SJCRH30 (cell line): ENCODE measurements at regions not wholly inside any gene's neighbourhood (a gene's known extent, or its start where the extent isn't known, plus 50 kb on each side); places are given as distances from the start of the nearest gene placed in this dataset.

ENCODE experiments used
- DNase-seq, 2 experiments: peaks; one replicate each; pipeline ENCODE4 v3.0.0-alpha.2; 2015 to 2020
- H3K27ac ChIP-seq: fragments of 250-450 bp; sonication (Bioruptor Pico); 2 replicates; pipeline ENCODE4 v1.5.1; 2020; ENCODE audit warnings: mild to moderate bottlenecking, moderate library complexity
- H3K27me3 ChIP-seq: fragments of 250-450 bp; sonication (Bioruptor Pico); 2 replicates; pipeline ENCODE4 v1.5.1; 2020; ENCODE audit warnings: mild to moderate bottlenecking, moderate library complexity
- H3K36me3 ChIP-seq: fragments of 250-450 bp; sonication (Bioruptor Pico); 2 replicates; pipeline ENCODE4 v1.5.1; 2020; ENCODE audit warnings: mild to moderate bottlenecking, moderate library complexity
- H3K4me1 ChIP-seq: fragments of 250-450 bp; sonication (Bioruptor Pico); 2 replicates; pipeline ENCODE4 v1.5.1; 2020; ENCODE audit warnings: mild to moderate bottlenecking, moderate library complexity
- H3K4me3 ChIP-seq: fragments of 250-450 bp; sonication (Bioruptor Pico); 2 replicates; pipeline ENCODE4 v1.5.1; 2020; ENCODE audit warnings: mild to moderate bottlenecking, moderate library complexity
- H3K9me3 ChIP-seq: fragments of 250-450 bp; sonication (Bioruptor Pico); replicated peaks from 2 replicates; pipeline ENCODE4 v1.5.1; 2020; ENCODE audit warnings: mild to moderate bottlenecking, moderate library complexity

DNA sequence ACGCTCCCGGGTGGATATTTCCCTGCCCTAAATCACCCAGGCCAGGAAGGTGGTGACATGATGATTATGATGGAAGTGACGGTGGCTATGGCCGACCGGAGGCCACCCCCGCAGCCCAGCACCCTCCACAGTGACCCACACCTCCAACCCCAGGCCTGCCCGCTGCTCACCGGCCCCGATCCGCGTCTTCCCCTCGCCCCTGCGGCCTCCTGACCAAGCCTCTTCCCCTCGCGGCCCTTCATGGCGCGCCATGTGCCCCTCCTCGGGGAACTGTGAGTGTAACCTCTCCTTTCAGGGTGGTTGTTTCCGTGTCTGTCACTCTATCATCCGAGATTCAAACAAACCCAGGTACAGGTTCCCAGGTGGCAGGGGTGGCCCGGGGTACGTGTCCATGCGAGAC lies 78.3 kb downstream of the UNCX start:
- Histone ChIP-seq H3K4me3 (no peak overlapping the region), H3K27me3 (no peaks in the 10 kb centered on the region), H3K9me3 (no peaks in the 10 kb centered on the region), H3K27ac (no peak overlapping the region), H3K4me1 (no peaks in the 10 kb centered on the region), H3K36me3 (no peaks in the 10 kb centered on the region)
- DNase-seq, result no peak

DNA sequence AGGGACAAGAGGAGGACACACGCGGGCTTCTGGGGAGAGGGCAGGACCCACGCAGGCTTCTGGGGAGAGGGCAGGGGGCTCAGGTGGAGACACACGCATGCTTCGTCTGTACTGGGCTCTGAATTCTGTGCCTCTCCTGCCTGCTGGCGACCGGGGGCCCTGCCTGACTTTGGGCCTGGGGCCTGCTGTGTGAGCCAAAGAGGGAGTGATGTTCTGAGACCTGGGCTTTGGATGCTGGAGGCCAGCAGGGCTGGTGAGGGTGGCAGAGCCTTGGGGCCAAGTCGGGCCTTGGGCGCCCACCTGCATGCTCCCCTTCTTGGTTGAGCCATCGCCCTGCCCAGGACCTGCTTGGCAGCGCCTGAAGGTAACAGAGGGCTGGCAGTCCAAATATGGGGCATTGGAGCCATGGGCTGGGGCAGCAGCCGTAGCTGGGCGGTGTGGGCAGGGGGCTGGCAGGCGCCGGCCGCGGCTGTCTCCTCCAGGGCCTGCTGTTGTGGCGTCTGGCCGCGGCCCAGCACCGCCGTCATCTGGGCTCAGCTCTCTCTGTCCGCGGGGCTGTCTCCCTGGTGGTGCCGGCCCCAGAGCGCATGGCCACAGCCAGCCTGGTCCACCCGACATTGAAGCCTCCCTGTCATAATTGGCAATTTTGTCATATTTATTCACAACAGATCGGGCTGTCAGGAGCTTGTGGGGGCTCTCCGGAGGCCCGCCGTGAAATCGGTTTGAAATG lies 78.9 kb downstream of the UNCX start:
- no peak overlapping the region for H3K4me3 ChIP-seq
- peak overlapping the region; percentile 20; the same call in 1 of the 2 replicates for H3K27ac ChIP-seq
- H3K4me1 ChIP-seq, result no peaks in the 10 kb centered on the region
- H3K27me3 ChIP-seq, result no peaks in the 10 kb centered on the region
- H3K36me3 ChIP-seq, result no peaks in the 10 kb centered on the region
- no peaks in the 10 kb centered on the region for H3K9me3 ChIP-seq
- no peak for DNase-seq

GRCh38 chr7:1312136-1313070 lies 79.7 kb downstream of the UNCX start:
- H3K27me3 ChIP-seq, result no peaks in the 10 kb centered on the region
- no peak for DNase-seq
- no peak overlapping the region for H3K27ac ChIP-seq
- H3K4me3 ChIP-seq, result no peak overlapping the region
- H3K36me3 ChIP-seq, result no peaks in the 10 kb centered on the region
- no peaks in the 10 kb centered on the region for H3K9me3 ChIP-seq
- H3K4me1 ChIP-seq, result no peaks in the 10 kb centered on the region

GRCh38 chr7:1313613-1314012 lies 80.9 kb downstream of the UNCX start:
- no peaks in the 10 kb centered on the region for H3K9me3 ChIP-seq
- no peak overlapping the region for H3K4me3 ChIP-seq
- no peak overlapping the region for H3K27ac ChIP-seq
- H3K27me3 ChIP-seq, result no peaks in the 10 kb centered on the region
- DNase-seq, result no peak
- no peaks in the 10 kb centered on the region for H3K4me1 ChIP-seq
- H3K36me3 ChIP-seq, result no peaks in the 10 kb centered on the region

- no peaks in the 10 kb centered on the region for H3K9me3 ChIP-seq
- H3K4me3 ChIP-seq, result no peak overlapping the region
- no peaks in the 10 kb centered on the region for H3K27me3 ChIP-seq
- no peaks in the 10 kb centered on the region for H3K4me1 ChIP-seq
- no peaks in the 10 kb centered on the region for H3K36me3 ChIP-seq
- no peak overlapping the region for H3K27ac ChIP-seq
- DNase-seq, result no peak
These were observed 81.6 kb downstream of the UNCX start for GRCh38 chr7:1314021-1314907.

- H3K27me3 ChIP-seq, result no peaks in the 10 kb centered on the region
- H3K4me3 ChIP-seq, result no peak overlapping the region
These were observed 82.3 kb downstream of the UNCX start for GRCh38 chr7:1314908-1315450.

DNA sequence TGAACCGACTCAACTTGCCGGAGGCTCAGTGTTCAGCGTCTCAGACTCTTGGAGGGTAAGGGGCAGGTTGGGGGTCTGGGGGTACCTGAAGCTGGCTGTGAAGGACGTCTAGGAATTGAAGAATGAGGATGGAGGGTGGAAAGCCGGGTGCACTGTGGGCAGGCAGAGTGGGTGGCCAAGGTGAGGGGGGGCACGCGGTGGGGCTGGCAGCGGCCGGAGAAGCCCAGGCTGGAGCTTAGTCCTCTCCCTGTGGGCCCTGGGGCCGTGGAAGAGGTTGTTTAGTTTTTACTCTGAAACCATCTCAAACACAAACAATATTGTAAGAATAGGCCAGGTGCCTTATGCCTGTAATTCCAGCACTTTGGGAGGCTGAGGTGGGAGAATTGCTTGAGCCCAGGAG lies 83.4 kb downstream of the UNCX start:
- no peaks in the 10 kb centered on the region for H3K4me1 ChIP-seq
- H3K27me3 ChIP-seq, result no peaks in the 10 kb centered on the region
- H3K4me3 ChIP-seq, result no peak overlapping the region
- DNase-seq, result no peak
- H3K9me3 ChIP-seq, result no peaks in the 10 kb centered on the region
- no peak overlapping the region for H3K27ac ChIP-seq
- no peaks in the 10 kb centered on the region for H3K36me3 ChIP-seq

More at GRCh38 chr7:1314908-1315450, 82.3 kb downstream of the UNCX start:
- Histone ChIP-seq H3K9me3 (no peaks in the 10 kb centered on the region), H3K27ac (no peak overlapping the region), H3K36me3 (no peaks in the 10 kb centered on the region), H3K4me1 (no peaks in the 10 kb centered on the region)
- DNase-seq, result no peak

DNA sequence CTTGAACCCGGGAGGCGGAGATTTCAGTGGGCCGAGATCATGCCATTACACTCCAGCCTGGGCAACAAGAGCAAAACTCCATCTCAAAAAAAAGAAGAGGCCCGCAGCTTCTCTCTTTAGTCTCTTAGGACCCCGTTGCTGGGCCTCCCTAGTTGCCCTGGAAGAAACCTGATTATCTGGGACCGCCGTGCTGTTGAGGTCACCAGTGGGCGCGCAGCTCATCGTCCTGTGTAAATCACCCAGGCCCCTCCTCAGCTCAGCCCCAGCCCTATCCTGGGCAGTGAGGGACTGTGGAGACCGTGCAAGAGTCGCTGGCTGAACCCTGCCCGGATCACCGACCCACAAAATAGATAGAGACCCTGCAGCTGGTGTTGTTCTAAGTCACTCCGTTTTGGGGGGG lies 85.0 kb downstream of the UNCX start:
- H3K36me3 ChIP-seq, result no peaks in the 10 kb centered on the region
- no peaks in the 10 kb centered on the region for H3K9me3 ChIP-seq

DNA sequence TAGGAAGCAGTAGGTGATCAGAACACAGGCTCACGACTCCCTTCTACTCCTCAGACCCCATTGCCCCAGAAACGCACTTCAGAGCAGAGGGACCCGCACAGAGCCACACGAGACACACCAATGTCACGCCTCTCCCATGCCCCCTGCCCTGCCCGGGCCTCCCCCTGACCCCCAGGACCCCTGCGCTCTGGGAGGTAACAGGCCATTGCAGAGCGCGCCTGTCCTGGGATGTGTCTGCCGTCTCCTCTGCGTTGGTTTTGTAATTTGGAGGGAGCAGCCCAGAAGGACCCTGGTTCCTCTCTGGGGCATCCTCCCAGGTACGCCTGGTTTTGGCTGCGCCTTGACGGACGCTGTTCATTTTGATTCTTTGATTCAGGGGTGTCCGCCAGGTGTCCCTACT lies 85.4 kb downstream of the UNCX start:
- Histone ChIP-seq H3K4me3 (no peak overlapping the region), H3K36me3 (no peaks in the 10 kb centered on the region), H3K27ac (no peak overlapping the region), H3K4me1 (peaks cover 2% of the 10 kb centered on the region; the same call in 1 of the 2 replicates), H3K9me3 (no peaks in the 10 kb centered on the region), H3K27me3 (peaks cover 8% of the 10 kb centered on the region; the same call in 1 of the 2 replicates)
- DNase-seq, result no peak

More for the DNA sequence above, 85.0 kb downstream of the UNCX start:
- H3K27me3 ChIP-seq, result peaks cover 4% of the 10 kb centered on the region; the same call in 1 of the 2 replicates
- no peak for DNase-seq
- no peak overlapping the region for H3K4me3 ChIP-seq
- H3K27ac ChIP-seq, result no peak overlapping the region
- H3K4me1 ChIP-seq, result no peaks in the 10 kb centered on the region; the same call in 1 of the 2 replicates

- Histone ChIP-seq H3K36me3 (no peaks in the 10 kb centered on the region), H3K4me1 (peaks cover 3% of the 10 kb centered on the region; the same call in 1 of the 2 replicates), H3K27me3 (peaks cover 10% of the 10 kb centered on the region), H3K4me3 (no peak overlapping the region), H3K9me3 (no peaks in the 10 kb centered on the region), H3K27ac (no peak overlapping the region)
- DNase-seq, result no peak
These were observed 86.0 kb downstream of the UNCX start for GRCh38 chr7:1318661-1319060.

GRCh38 chr7:1320616-1321240 lies 88.1 kb downstream of the UNCX start:
- Histone ChIP-seq H3K9me3 (no peaks in the 10 kb centered on the region), H3K27me3 (peaks cover 15% of the 10 kb centered on the region), H3K27ac (peak overlapping the region; percentile 49), H3K4me1 (peaks cover 3% of the 10 kb centered on the region; the same call in 1 of the 2 replicates), H3K4me3 (peak overlapping the region; percentile 19), H3K36me3 (no peaks in the 10 kb centered on the region)
- DNase-seq, result no peak

DNA sequence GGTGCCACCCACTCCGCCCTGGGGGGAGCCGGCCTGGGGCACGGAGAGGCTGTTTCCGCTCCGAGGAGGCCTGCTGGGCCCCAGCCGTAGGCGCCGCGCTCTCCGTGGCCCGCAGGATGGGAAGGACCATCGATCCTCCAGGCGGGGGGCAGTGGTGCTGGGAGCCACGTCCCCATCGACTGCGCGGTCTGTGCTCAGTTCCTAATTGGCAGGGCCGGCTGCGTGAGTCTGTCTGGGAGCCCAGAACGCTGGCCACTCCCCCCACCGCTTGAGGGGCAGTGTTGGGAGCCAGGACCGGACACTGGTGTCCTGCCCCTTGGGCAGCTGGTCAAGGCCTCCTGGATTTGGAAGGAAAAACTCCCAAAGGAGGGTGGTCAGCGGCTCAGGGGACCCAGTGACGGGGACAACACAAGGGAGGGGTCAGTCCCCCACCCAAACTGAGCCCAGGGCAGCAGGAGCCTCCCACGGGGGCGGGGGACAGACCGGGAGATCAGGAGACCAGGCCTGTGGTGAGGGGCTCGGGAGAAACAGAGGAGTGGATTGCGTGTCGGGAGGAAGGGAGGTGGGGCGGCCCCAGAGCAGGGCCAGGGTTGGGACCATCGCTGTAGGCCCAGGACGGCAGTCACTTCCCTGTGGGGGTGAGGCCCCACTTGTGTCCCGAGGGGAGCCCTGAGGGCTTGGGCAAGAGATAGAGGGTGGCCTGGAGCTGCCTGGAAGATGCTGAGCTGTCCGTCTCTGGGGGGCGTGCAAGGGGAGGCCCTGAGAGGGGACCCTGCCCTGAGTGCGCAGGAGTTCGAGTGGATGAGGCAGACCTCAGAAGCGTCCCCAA lies 89.0 kb downstream of the UNCX start:
- Histone ChIP-seq H3K27ac (peak overlapping the region; percentile 49), H3K9me3 (no peaks in the 10 kb centered on the region), H3K27me3 (peaks cover 15% of the 10 kb centered on the region), H3K4me1 (peaks cover 3% of the 10 kb centered on the region; the same call in 1 of the 2 replicates), H3K36me3 (no peaks in the 10 kb centered on the region), H3K4me3 (peak overlapping the region; percentile 19)
- peak; percentile 79 for DNase-seq
